ENCODE measurements at regions not wholly inside any gene's neighbourhood (a gene's known extent, or its start where the extent isn't known, plus 50 kb on each side); places are given as distances from the start of the nearest gene placed in this dataset.

GRCh38 chr18:43949291-43949690 lies 672.0 kb upstream of the SYT4 start:
- TF ChIP-seq CTCF (IDR thresholded peaks at IDR 0.05; ENCODE audit: insufficient read depth, missing control alignments), result no peak
- FAIRE-seq (no peak), DNase-seq (ENCODE audit: insufficient read length, low spot score) (no peak)

GRCh38 chr18:43950062-43950461 lies 672.8 kb upstream of the SYT4 start:
- DNase-seq (ENCODE audit: insufficient read length, low spot score) (no peak), FAIRE-seq (no peak)
- TF ChIP-seq CTCF (IDR thresholded peaks at IDR 0.05; ENCODE audit: insufficient read depth, missing control alignments), result no peak

- FAIRE-seq, result no peak
- no peak for DNase-seq (ENCODE audit: insufficient read length, low spot score)
- no peak for TF ChIP-seq CTCF (IDR thresholded peaks at IDR 0.05; ENCODE audit: insufficient read depth, missing control alignments)
These were observed 675.1 kb upstream of the SYT4 start for GRCh38 chr18:43952398-43952797.

- TF ChIP-seq CTCF (IDR thresholded peaks at IDR 0.05; ENCODE audit: insufficient read depth, missing control alignments), result no peak
- DNase-seq (ENCODE audit: insufficient read length, low spot score) (no peak), FAIRE-seq (no peak)
These were observed 684.4 kb upstream of the SYT4 start for GRCh38 chr18:43961722-43962121.

GRCh38 chr18:43964666-43965065 lies 687.4 kb upstream of the SYT4 start:
- DNase-seq (ENCODE audit: insufficient read length, low spot score) (no peak), FAIRE-seq (no peak)
- TF ChIP-seq CTCF (IDR thresholded peaks at IDR 0.05; ENCODE audit: insufficient read depth, missing control alignments), result no peak

GRCh38 chr18:43965691-43966090 lies 688.4 kb upstream of the SYT4 start:
- no peak for DNase-seq (ENCODE audit: insufficient read length, low spot score)
- TF ChIP-seq CTCF (IDR thresholded peaks at IDR 0.05; ENCODE audit: insufficient read depth, missing control alignments), result no peak
- no peak for FAIRE-seq

- TF ChIP-seq CTCF (IDR thresholded peaks at IDR 0.05; ENCODE audit: insufficient read depth, missing control alignments), result no peak
- FAIRE-seq, result no peak
- no peak for DNase-seq (ENCODE audit: insufficient read length, low spot score)
These were observed 693.4 kb upstream of the SYT4 start for GRCh38 chr18:43970656-43971055.

Measured in D721Med (cell line).